ENCODE measurements at regions not wholly inside any gene's neighbourhood (a gene's known extent, or its start where the extent isn't known, plus 50 kb on each side); places are given as distances from the start of the nearest gene placed in this dataset.

- DNase-seq: no peak
- no peaks in the 10 kb centered on the region for H3K27me3 ChIP-seq (ENCODE audit: control insufficient read depth, insufficient read depth, low read length)
- WGBS (ENCODE audit: insufficient coverage): 60% methylated on average over 1 of the region's 2 CpGs
- H3K4me3 ChIP-seq (ENCODE audit: low read length): no peak overlapping the region
- no peaks in the 10 kb centered on the region for H3K4me1 ChIP-seq (ENCODE audit: control insufficient read depth, insufficient read depth, low read length)
- no peaks in the 10 kb centered on the region for H3K9me3 ChIP-seq (replicated peaks; ENCODE audit: control insufficient read depth, low read depth, low read length)
- peaks cover 6% of the 10 kb centered on the region for H3K36me3 ChIP-seq (ENCODE audit: control insufficient read depth, insufficient read depth, low read length)
- no peak overlapping the region for H3K27ac ChIP-seq (ENCODE audit: low read length)
These were observed 65.8 kb upstream of the CYP2D6 start for GRCh38 chr22:42196454-42196853.

GRCh38 chr22:42194953-42195352 is 64.3 kb upstream of the CYP2D6 start:
- no peaks in the 10 kb centered on the region for H3K27me3 ChIP-seq (ENCODE audit: control insufficient read depth, insufficient read depth, low read length)
- no peaks in the 10 kb centered on the region for H3K36me3 ChIP-seq (ENCODE audit: control insufficient read depth, insufficient read depth, low read length)
- H3K4me1 ChIP-seq (ENCODE audit: control insufficient read depth, insufficient read depth, low read length): no peaks in the 10 kb centered on the region
- H3K9me3 ChIP-seq (replicated peaks; ENCODE audit: control insufficient read depth, low read depth, low read length): no peaks in the 10 kb centered on the region
- no peak overlapping the region for H3K27ac ChIP-seq (ENCODE audit: low read length)
- H3K4me3 ChIP-seq (ENCODE audit: low read length): no peak overlapping the region
- no peak for DNase-seq

- no peak overlapping the region for H3K27ac ChIP-seq (ENCODE audit: low read length)
- no peaks in the 10 kb centered on the region for H3K36me3 ChIP-seq (ENCODE audit: control insufficient read depth, insufficient read depth, low read length)
- H3K4me1 ChIP-seq (ENCODE audit: control insufficient read depth, insufficient read depth, low read length): no peaks in the 10 kb centered on the region
- no peaks in the 10 kb centered on the region for H3K9me3 ChIP-seq (replicated peaks; ENCODE audit: control insufficient read depth, low read depth, low read length)
- DNase-seq: no peak
- WGBS (ENCODE audit: insufficient coverage): 90% methylated on average over 8 of the region's 10 CpGs
- H3K27me3 ChIP-seq (ENCODE audit: control insufficient read depth, insufficient read depth, low read length): no peaks in the 10 kb centered on the region
- no peak overlapping the region for H3K4me3 ChIP-seq (ENCODE audit: low read length)
These were observed 63.7 kb upstream of the CYP2D6 start for GRCh38 chr22:42194104-42194851.

GRCh38 chr22:42192547-42192946 is 61.9 kb upstream of the CYP2D6 start:
- 69% methylated on average over 2 of the region's 3 CpGs for WGBS (ENCODE audit: insufficient coverage)

GRCh38 chr22:42190274-42190673 is 59.7 kb upstream of the CYP2D6 start:
- no peak for DNase-seq
- H3K27ac ChIP-seq (ENCODE audit: low read length): no peak overlapping the region
- no peaks in the 10 kb centered on the region for H3K9me3 ChIP-seq (replicated peaks; ENCODE audit: control insufficient read depth, low read depth, low read length)
- H3K27me3 ChIP-seq (ENCODE audit: control insufficient read depth, insufficient read depth, low read length): no peaks in the 10 kb centered on the region
- WGBS (ENCODE audit: insufficient coverage): 70% methylated on average over 1 of the region's 1 CpG
- no peak overlapping the region for H3K4me3 ChIP-seq (ENCODE audit: low read length)
- H3K36me3 ChIP-seq (ENCODE audit: control insufficient read depth, insufficient read depth, low read length): no peaks in the 10 kb centered on the region
- H3K4me1 ChIP-seq (ENCODE audit: control insufficient read depth, insufficient read depth, low read length): no peaks in the 10 kb centered on the region

More at GRCh38 chr22:42192547-42192946, 61.9 kb upstream of the CYP2D6 start:
- Histone ChIP-seq H3K27me3 (ENCODE audit: control insufficient read depth, insufficient read depth, low read length) (no peaks in the 10 kb centered on the region), H3K9me3 (replicated peaks; ENCODE audit: control insufficient read depth, low read depth, low read length) (no peaks in the 10 kb centered on the region), H3K36me3 (ENCODE audit: control insufficient read depth, insufficient read depth, low read length) (no peaks in the 10 kb centered on the region), H3K4me3 (ENCODE audit: low read length) (no peak overlapping the region), H3K27ac (ENCODE audit: low read length) (no peak overlapping the region), H3K4me1 (ENCODE audit: control insufficient read depth, insufficient read depth, low read length) (no peaks in the 10 kb centered on the region)
- DNase-seq: no peak

GRCh38 chr22:42189761-42190160 is 59.2 kb upstream of the CYP2D6 start:
- no peaks in the 10 kb centered on the region for H3K27me3 ChIP-seq (ENCODE audit: control insufficient read depth, insufficient read depth, low read length)
- H3K36me3 ChIP-seq (ENCODE audit: control insufficient read depth, insufficient read depth, low read length): no peaks in the 10 kb centered on the region
- no peak overlapping the region for H3K27ac ChIP-seq (ENCODE audit: low read length)
- no peaks in the 10 kb centered on the region for H3K4me1 ChIP-seq (ENCODE audit: control insufficient read depth, insufficient read depth, low read length)
- H3K9me3 ChIP-seq (replicated peaks; ENCODE audit: control insufficient read depth, low read depth, low read length): no peaks in the 10 kb centered on the region
- 70% methylated on average over 4 of the region's 4 CpGs for WGBS (ENCODE audit: insufficient coverage)
- H3K4me3 ChIP-seq (ENCODE audit: low read length): no peak overlapping the region
- no peak for DNase-seq

GRCh38 chr22:42188808-42189447 is 58.3 kb upstream of the CYP2D6 start:
- Histone ChIP-seq H3K9me3 (replicated peaks; ENCODE audit: control insufficient read depth, low read depth, low read length) (no peaks in the 10 kb centered on the region), H3K27me3 (ENCODE audit: control insufficient read depth, insufficient read depth, low read length) (no peaks in the 10 kb centered on the region), H3K4me3 (ENCODE audit: low read length) (no peak overlapping the region), H3K4me1 (ENCODE audit: control insufficient read depth, insufficient read depth, low read length) (no peaks in the 10 kb centered on the region), H3K36me3 (ENCODE audit: control insufficient read depth, insufficient read depth, low read length) (no peaks in the 10 kb centered on the region), H3K27ac (ENCODE audit: low read length) (no peak overlapping the region)
- no peak for DNase-seq
- WGBS (ENCODE audit: insufficient coverage): 75% methylated on average over 3 of the region's 4 CpGs

GRCh38 chr22:42187646-42188045 is 57.0 kb upstream of the CYP2D6 start:
- Histone ChIP-seq H3K9me3 (replicated peaks; ENCODE audit: control insufficient read depth, low read depth, low read length) (no peaks in the 10 kb centered on the region), H3K36me3 (ENCODE audit: control insufficient read depth, insufficient read depth, low read length) (no peaks in the 10 kb centered on the region), H3K4me3 (ENCODE audit: low read length) (no peak overlapping the region), H3K27me3 (ENCODE audit: control insufficient read depth, insufficient read depth, low read length) (no peaks in the 10 kb centered on the region), H3K4me1 (ENCODE audit: control insufficient read depth, insufficient read depth, low read length) (no peaks in the 10 kb centered on the region), H3K27ac (ENCODE audit: low read length) (no peak overlapping the region)
- DNase-seq: no peak
- 80% methylated on average over 1 of the region's 3 CpGs for WGBS (ENCODE audit: insufficient coverage)

- WGBS (ENCODE audit: insufficient coverage): no CpG with 5 or more reads among the region's 2 CpGs
- no peaks in the 10 kb centered on the region for H3K36me3 ChIP-seq (ENCODE audit: control insufficient read depth, insufficient read depth, low read length)
These were observed 55.4 kb upstream of the CYP2D6 start for GRCh38 chr22:42185915-42186439.

GRCh38 chr22:42184852-42185251 is 54.2 kb upstream of the CYP2D6 start:
- H3K36me3 ChIP-seq (ENCODE audit: control insufficient read depth, insufficient read depth, low read length): no peaks in the 10 kb centered on the region

More at GRCh38 chr22:42185915-42186439, 55.4 kb upstream of the CYP2D6 start:
- Histone ChIP-seq H3K4me1 (ENCODE audit: control insufficient read depth, insufficient read depth, low read length) (no peaks in the 10 kb centered on the region), H3K9me3 (replicated peaks; ENCODE audit: control insufficient read depth, low read depth, low read length) (no peaks in the 10 kb centered on the region), H3K4me3 (ENCODE audit: low read length) (no peak overlapping the region), H3K27me3 (ENCODE audit: control insufficient read depth, insufficient read depth, low read length) (no peaks in the 10 kb centered on the region), H3K27ac (ENCODE audit: low read length) (no peak overlapping the region)
- DNase-seq: no peak

More at GRCh38 chr22:42184852-42185251, 54.2 kb upstream of the CYP2D6 start:
- no peak overlapping the region for H3K27ac ChIP-seq (ENCODE audit: low read length)
- peaks cover 6% of the 10 kb centered on the region for H3K4me1 ChIP-seq (ENCODE audit: control insufficient read depth, insufficient read depth, low read length)
- 83% methylated on average over 3 of the region's 4 CpGs for WGBS (ENCODE audit: insufficient coverage)
- H3K4me3 ChIP-seq (ENCODE audit: low read length): no peak overlapping the region
- DNase-seq: no peak
- no peaks in the 10 kb centered on the region for H3K9me3 ChIP-seq (replicated peaks; ENCODE audit: control insufficient read depth, low read depth, low read length)
- no peaks in the 10 kb centered on the region for H3K27me3 ChIP-seq (ENCODE audit: control insufficient read depth, insufficient read depth, low read length)
